NOMO-1 (cell line): ENCODE measurements at regions not wholly inside any gene's neighbourhood (a gene's known extent, or its start where the extent isn't known, plus 50 kb on each side); places are given as distances from the start of the nearest gene placed in this dataset.
"Not testable (repeated sequence)": the region's sequence is repeated elsewhere in the genome, so short reads cannot be mapped to it uniquely, and the experiment has no call there.

Experiments used
- DNase-seq, 2 experiments: peaks; one replicate each; lab custom pipeline; 2025; ENCODE audit not compliant: unreplicated experiment in 2 of 2; lab: John Stamatoyannopoulos, UW

DNA sequence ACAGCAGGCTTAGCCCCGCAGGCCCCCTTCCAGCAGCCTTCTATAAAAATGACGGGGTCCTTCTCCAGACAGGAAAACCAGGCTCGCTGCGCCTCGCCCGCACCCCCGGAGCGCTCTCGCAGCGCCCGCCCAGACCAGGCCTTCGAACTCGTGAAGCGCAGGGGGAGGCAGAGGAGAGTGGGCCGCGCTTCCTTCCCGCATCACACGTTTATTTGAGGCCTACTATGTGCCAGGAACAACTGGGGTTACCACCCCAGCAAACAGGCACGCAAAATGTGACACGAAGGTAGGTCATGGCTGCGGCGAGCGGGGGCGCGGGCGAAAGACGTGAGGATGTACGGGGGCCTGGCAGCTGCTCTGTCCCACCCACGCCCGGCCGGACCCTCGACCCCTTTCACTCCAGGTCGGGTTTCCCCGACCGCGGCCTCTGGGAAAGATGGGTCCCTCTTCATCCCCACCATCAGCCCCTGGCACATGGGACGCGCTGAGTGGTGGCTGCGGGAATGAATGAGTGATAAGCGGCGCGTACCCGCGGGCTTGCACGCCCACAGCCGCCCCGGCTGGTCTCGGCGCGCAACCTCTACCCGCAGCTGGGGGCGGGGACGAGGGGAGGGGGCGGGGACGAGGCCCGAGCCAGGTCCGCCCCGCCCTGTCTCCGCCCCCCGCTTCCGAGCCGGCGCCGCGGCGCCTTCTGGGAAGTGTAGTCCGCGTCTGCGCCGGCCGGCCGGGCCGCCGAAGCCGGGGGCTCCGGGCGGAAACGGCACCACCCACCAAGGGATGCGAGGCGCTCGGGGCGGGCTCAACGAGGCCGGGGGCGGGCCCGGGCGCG lies 59.1 kb downstream of the ZNF467 start:
- DNase-seq: peak; percentile 40 to 74

DNA sequence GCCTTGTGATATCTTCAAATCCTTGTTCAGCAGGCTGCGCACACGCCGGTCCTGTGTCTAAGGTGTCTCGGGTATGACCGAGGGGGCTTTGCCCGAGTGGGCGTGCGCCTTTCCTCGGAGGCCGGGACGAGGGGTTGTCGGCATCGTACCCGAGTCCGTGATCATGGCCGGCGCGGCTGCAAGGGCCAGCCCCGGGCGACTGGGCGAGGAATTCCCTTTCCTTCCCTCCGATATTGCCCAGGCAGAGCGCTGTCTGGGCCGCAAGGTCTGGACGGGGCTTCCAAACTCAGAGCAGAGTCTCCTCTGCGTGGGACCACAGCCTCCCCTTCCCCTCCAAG lies 59.7 kb downstream of the ZNF467 start:
- no peak for DNase-seq

DNA sequence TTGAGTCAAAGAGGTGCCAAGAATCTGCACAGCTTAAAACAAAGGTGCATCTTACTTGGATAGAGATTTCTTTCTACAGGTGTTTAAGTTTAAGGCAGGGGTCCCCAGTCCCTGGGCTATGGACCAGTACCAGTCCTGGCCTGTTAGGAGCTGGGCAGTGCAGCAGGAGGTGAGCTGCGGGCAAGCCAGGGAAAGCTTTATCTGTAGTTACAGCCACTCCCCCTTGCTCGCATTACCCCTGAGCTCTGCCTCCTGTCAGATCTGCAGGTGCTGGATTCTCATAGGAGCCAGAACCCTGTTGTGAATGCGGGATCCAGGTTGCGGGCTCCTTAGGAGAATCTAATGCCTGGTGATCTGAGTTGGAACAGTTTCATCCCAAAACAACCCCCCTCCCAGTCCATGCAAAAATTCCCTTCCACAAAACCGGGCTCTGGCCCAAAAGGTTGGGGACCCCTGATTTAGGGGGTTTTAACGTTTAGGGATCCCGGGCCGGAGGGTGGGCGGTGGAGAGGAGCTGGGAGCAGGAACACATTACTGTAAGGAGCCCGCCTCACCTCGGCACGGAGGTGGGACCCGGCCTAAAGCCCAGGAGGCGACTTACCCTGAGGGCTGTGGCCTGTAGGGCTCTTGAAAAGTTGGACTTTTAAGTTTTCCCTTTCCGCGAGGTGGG lies 60.2 kb downstream of the ZNF467 start:
- no peak for DNase-seq

DNA sequence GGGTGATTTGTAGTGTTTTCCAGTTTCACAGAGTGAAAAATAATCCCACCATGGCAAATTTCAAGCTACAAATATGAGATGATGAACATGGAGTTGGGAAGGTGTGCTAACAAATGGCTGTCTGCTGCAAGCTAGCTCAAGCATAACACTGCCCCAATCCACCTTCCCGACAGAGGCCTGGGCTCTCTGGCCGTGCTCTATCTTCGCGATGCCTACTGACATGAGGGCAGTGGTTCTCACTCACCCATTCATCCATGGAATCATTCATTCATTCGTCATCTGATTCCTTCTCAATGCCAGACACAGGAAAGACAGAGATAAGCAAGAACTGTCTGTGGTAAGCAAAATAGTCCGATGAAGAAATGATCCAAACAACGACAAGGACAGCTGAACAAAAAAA lies 65.4 kb downstream of the ZNF467 start:
- no peak for DNase-seq

DNA sequence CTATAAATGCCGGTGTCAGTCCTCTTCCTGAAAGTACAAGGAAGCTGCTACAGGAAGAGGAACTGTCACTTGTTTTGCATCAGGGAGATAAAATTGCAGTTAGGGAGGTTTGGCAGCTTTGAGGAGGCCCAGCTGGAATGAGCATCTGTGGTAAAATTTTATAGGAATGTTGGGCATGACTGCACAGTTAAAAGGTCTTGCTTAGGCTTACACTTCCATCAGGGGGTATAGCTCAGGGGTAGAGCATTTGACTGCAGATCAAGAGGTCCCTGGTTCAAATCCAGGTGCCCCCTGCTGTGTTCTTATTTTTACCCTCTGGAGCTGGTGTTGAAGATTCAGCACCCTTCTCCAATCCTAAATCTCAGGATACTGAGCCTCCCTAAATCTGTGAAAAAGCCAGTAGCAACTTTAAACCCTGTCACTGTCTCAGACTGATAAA lies 65.9 kb downstream of the ZNF467 start:
- no peak for DNase-seq

DNA sequence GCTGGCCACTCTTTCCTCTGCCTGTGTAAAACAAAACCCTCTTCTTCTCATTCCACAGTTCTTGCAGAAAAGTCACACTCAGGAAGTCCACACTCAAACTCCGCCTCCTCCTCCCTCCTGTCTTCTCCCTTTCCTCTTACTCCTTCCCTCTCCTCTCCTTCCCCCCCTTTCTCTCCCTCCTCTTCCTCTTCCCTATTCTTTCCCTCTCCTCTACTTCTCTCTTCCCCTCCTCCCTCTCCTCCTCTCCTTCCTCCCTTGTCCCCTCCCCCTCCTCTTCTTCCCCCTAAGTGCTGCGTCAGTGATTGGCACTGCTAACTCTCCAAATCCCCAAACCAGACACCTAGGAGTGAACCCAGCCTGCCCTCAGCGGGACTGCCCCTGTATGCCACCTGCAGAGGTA lies 67.0 kb downstream of the ZNF467 start:
- no peak for DNase-seq

DNA sequence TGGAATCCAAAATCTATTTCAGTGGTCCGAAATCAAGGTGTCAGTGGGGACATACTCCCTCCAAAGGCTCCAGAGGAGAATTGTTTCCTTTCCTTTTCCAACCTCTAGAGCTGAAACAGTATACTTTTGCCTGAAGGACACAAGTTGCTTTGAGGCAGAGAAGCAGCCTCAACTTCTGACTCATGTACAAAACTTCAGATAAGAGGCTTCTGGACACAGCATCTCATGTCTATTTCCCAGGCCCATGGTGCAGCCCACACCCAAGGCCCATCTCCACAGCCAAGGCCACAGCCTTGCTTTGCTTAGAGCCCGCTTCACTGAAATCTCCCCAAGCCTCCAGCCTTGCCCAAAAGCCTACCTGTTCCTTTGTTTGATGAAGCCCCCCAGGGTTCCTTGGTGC lies 68.9 kb downstream of the ZNF467 start:
- DNase-seq: no peak

DNA sequence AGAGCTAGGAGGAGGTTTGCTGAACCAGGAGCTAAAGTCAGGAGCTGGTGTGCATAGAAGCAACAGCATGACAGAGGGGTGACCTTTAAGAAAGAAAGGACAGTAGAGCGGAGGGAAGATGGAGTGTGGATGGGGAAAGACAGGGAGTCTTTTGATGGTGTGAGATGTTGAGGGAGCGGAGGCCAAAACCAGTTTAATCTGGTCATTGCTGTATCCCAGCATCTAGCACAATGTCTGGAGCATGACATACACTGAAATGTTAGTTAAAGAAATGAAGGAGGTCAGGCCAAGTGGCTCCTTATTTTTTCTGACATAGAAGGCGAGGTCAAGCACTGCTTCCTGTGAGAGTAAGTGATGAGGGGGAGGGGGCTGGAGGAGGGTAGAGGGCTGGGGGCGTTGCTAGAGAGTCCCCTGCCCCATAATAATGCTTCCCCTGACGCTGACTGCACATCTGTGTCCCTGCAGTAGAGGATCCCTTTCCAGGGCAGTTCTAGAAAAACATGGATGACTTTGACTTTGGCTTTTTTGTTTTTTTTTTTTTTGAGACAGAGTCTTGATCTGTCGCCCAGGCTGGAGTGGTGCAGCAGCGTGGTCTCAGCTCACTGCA lies 70.2 kb downstream of the ZNF467 start:
- DNase-seq: no peak

DNA sequence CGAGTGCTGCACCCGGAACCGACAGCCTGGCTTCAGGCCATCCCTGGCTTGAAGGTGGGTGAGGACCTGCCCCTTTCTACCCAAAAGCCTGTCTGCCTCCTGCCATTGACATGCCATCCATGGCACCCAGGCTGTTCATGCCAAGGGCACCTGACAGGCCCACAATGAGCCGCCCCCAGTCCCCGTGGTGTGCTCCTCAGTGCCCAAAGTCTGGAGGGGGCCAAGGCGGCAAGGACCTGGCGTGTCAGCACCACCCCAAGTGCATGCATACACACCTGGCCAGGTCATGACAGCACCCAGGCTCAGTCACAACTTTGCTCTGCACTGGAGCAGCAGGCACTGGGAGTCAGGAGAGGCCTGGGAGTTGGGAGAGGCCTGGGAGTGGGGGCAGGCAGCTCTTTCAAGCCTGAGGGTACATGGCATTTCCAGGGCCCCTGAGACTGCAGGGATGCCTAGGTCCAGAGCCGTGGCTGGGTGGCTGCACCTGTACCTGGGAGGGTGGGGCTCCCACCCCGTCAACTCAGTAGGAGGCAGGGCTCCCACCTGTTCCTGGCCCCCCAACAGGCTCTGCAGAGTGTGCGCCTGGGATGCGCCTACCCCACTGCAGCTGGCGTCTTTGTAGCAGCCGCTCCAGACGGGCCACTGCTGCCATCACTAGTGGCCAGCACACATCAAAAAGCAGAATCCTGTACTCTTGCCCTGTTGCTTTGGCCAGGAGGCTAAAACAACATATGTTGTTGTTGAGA lies 71.7 kb downstream of the ZNF467 start:
- no peak for DNase-seq

DNA sequence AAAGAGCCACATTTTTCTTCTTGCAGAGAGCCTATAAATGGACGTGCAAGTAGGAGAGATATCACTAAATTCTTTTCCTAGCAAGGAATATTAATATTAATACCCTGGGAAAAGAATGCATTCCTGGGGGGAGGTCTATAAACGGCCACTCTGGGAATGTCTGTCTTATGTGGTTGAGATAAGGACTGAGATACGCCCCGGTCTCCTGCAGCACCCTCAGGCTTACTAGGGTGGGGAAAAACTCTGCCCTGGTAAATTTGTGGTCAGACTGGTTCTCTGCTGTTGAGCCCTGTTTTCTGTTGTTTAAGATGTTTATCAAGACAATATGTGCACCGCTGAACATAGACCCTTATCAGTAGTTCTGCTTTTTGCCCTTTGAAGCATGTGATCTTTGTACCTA lies 75.6 kb downstream of the ZNF467 start:
- not testable (repeated sequence) for DNase-seq

DNA sequence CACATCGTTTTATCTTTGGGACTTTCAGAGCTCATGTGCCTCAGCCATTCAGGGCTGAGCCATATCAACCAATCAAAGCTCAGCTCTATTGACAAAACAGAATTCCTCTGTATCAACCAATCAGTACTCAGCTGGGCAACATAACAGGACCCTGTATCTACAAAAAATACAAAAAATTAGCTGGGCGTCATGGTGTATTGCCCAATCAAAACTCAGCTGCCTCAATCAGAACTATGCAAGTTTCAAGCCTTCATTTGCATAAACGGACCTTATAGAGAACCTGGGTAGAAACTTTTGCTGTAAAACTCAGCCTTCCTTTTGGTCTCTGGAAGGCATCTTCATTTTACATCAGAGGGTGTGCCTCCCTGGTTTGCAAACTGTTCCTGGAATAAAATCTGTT lies 77.1 kb downstream of the ZNF467 start:
- no peak for DNase-seq

DNA sequence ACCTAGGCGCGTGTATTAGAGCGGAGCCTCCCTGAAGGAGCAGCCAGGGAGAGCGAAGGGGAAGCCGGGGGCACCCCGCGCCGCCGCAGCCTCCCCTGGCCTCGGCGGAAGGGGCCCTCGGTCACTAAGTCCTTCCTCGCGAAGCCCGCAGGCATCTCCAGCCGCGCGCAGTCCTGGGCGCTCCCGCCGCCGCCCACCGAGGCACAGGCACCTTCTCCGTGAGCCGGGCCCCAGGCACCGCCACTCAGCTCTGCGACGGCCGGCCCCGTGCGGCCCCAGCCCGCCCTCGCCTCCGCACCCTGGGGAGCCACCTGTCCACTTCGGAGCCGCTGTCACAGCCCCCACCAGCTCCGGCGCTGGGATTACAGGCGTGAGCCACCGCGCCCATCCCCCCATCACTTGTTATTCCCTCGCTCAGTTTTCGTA lies 80.8 kb downstream of the ZNF467 start:
- DNase-seq: no peak

DNA sequence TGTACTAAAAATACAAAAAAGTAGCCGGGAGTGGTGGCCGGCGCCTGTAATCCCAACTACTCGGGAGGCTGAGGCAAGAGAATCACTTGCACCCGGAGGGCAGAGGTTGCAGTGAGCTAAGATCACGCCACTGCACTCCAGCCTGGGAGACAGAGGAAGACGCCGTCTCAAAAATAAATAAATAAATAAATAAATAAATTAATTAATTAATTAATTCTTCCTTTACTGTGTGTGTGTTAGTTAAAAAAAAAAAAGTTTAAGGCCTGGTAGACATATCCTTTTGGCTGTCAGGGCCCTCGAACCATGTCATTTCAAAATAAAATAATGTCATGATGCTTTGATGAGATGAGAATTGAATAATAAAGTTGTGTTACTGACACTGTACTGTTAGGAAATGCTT lies 81.3 kb downstream of the ZNF467 start:
- DNase-seq: no peak

DNA sequence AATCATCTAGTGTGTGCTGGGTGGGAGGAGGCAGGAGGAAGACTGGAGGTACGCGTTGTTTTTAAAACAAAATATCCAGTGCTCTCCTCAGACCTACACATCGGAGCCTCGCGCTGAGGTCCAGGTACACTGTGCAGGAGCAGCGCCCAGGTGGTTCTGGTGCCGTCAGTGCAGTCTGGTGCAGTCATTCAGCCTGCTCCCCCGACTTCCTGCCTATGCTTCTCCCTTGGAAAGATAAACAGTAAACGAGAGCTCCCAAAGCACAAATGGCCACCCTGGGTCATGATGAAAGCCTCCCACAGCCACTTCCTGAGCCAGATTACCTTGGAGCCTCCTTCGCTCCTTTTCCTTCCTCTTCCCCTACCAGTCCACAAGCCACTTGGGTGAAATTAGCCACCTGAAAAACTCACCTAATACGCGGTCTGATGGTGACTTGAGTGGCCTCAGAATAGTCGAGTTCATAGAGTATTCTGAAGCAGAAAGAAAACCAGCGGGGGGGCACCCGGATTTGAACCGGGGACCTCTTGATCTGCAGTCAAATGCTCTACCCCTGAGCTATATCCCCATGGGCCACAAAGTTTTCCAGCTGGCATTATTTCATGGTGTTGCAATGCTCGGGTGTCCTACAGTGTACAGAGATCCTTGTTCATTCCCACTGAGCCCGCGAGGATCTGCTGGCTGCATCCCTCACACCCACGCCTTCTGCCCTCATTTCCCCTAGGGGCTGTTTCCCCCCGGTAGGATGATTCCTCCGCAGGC lies 82.5 kb downstream of the ZNF467 start:
- DNase-seq: no peak

DNA sequence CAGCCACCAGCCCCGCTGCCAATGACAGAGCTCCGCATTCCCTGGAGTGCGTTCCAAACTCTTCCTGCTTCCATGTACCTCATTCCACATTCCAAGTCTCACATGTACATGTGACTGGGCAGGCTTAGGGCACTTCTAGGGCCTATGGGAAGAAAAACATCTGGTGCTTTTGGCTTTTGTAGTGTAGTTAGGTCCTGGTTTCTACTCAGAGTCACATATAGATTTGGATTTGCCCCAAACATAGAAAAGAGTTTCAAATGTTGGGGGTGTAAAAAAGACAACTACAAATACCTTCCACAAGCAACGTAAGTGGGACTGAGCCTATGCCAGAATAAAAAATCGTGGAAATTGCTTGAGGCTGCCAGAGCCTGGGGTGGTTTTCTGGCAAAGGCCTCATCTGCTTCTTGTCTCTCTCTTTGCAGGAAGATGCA lies 84.1 kb downstream of the ZNF467 start:
- DNase-seq: no peak

DNA sequence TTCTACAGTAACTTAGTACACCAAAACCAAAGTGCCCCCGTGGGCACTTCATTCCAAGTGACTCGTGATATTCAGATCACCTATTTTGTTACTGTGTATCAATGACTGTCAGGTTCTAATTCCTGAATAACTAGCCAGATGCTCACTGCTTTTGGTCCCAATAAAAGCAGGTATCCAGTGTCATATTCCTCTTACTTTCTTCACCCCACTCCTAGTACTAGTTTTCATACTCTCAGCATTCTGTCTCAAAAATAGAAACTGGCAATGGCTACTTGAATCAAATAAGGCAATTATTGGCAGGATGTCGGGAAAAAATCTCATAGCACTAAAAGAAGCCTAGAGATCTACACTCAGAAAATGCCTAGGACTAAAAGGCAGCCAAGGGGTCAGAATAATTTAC lies 84.6 kb downstream of the ZNF467 start:
- no peak for DNase-seq

DNA sequence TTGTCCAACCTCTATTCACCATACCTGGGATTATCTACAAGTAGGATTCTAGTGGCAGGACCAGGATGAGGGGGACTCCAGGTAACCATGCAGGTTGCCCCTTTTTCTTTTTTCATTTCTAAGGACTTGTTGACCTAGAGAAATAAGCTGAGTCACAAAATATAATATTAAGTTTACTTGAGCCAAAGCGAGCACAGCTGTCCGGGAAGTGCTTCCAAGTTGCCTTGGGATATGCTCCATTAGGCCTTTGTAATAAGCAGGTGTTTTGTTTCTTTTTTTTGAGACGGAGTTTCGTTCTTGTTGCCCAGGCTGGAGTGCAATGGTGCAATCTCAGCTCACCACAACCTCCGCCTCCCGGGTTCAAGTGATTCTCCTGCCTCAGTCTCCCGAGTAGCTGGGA lies 85.6 kb downstream of the ZNF467 start:
- DNase-seq: not testable (repeated sequence)

DNA sequence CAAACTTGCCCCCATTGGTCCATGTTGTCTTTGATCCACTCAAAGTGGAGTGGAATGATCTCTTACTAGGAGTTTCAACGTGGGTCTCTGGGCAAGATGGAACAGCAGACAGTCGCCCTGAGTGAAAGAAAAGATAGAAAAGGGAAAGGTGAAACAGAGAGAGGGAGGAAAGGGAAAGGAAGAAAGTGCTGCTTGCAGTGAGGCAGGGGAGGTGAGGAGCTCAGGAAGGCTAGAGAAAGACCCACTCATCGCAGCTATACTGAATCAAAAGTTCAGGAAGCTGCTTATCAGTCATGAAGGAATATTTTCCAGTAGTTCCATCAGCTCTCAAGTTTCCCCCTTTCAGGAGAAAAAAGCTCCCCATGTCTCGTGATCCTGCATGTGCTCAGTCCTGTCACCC lies 86.9 kb downstream of the ZNF467 start:
- DNase-seq: no peak

DNA sequence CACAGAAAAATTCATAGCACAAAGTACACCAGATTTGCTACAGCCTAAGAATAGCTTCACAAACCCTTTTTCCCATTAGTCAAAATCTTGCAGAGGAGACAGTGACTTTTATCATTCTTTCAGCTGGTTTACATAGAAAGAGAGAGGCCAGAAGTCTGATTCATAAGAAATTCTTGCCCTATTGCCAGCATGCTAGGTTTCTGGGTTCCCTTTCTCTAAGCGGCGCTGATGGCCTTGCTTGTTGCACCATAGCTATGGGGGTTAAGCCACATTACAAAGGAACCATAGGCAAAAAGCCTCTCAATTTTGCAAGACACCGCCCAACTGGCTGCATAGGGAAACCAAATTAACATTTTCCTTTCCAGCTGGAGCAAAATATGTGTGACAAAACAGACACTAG lies 87.4 kb downstream of the ZNF467 start:
- peak; percentile 48 to 56 for DNase-seq

DNA sequence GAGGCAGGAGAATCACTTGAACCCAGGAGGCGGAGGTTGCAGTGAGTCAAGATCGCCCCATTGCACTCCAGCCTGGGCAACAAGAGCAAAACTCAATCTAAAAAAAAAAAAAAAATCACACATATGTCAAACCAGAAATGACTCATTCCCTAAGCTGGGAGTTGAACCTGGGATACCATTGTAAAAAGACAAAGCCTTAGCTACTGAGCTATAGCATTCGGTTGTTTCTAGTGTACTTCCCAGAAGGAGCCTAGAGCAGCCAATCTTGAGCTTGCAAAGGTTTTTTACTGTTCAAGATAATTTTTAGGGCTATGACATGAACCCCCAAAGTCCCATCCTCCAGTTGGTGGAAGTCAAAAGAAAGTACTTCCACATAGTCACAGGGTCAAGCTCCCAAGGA lies 87.9 kb downstream of the ZNF467 start:
- DNase-seq: no peak

DNA sequence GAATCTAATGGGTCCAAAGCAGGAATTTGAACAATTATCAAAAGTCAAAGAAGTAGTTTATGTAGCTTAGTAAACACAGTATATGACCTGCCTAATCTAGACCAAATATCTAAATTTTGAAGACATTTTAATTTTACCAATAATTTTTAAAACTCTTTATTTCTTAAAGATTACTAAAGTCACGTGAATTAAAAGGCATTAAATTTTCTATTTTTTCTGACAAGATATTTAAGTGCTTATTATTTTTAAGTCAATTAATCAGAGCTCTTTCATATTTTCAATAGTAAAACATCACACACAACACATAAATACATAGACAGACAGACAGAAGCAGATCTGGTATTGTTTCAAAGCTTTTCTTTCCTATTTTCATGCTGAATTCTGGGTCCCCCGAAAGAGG lies 89.5 kb downstream of the ZNF467 start:
- DNase-seq: no peak
